ENCODE measurements at regions not wholly inside any gene's neighbourhood (a gene's known extent, or its start where the extent isn't known, plus 50 kb on each side); places are given as distances from the start of the nearest gene placed in this dataset.

GRCh38 chr11:87421422-87421821 lies 383.7 kb downstream of the TMEM135 start:
- TF ChIP-seq CTCF (IDR thresholded peaks at IDR 0.05 in 4 of 5, conservative IDR thresholded peaks at IDR 0.05 in 1 of 5), result peak; percentile 60 to 85 (median 74)
- no peak for TF ChIP-seq POLR2A (IDR thresholded peaks at IDR 0.05)
